Testis (tissue), 2 donors: ENCODE measurements at regions not wholly inside any gene's neighbourhood (a gene's known extent, or its start where the extent isn't known, plus 50 kb on each side); places are given as distances from the start of the nearest gene placed in this dataset.

Experiments
- DNase-seq: peaks from one replicate; pipeline ENCODE4 v3.0.0-alpha.2; 2019
- H3K27ac ChIP-seq, 2 donors: fragments of 200-600 bp; sonication (generic); one replicate each; pipeline ENCODE4 v1.5.1; 2019
- H3K27me3 ChIP-seq: fragments of 200-600 bp; sonication (generic); one replicate; pipeline ENCODE4 v1.5.1; 2019
- H3K36me3 ChIP-seq: fragments of 200-600 bp; sonication (generic); one replicate; pipeline ENCODE4 v1.5.1; 2017; ENCODE audit warnings: low read depth; ENCODE audit errors: missing control alignments
- H3K4me1 ChIP-seq: fragments of 200-600 bp; sonication (generic); one replicate; pipeline ENCODE4 v1.5.1; 2019
- H3K4me3 ChIP-seq, 2 donors: fragments of 200-600 bp; sonication (generic); one replicate each; pipeline ENCODE4 v1.5.1; 2017 to 2019
- H3K9me3 ChIP-seq: fragments of 200-600 bp; sonication (generic); one replicate; pipeline ENCODE4 v1.5.1; 2017
- CTCF ChIP-seq, 3 experiments: fragments of 450-650 bp in 2 of 3; fragments of 200-600 bp in 1 of 3; sonication (generic) in 1 of 3; IDR thresholded peaks; one replicate each; pipeline ENCODE4 v1.5.1; 2016 to 2019; ENCODE audit warnings: antibody characterized with exemption in 3 of 3, mild to moderate bottlenecking in 2 of 3, moderate library complexity in 1 of 3
- POLR2A ChIP-seq: fragments of 450-650 bp; IDR thresholded peaks from one replicate; pipeline ENCODE4 v1.6.1; 2017; ENCODE audit warnings: antibody characterized with exemption, mild to moderate bottlenecking, moderate library complexity
- WGBS, 2 donors: methylation state at CpG; one replicate each; pipeline ENCODE4 v1.1.5; 2018; 5-methylcytosine and 5-hydroxymethylcytosine counted together
- intact Hi-C: fragments of 100-400 bp; cut with DNase I; formaldehyde crosslinking; loops from one replicate; pipeline ENCODE4 v1.15.1; 2023; ENCODE audit warnings: low total_unique reads

- no peak overlapping the region for H3K27ac ChIP-seq
- intact Hi-C loops: no loop called here
- no peaks in the 10 kb centered on the region for H3K27me3 ChIP-seq
- no peaks in the 10 kb centered on the region for H3K4me1 ChIP-seq
- no peaks in the 10 kb centered on the region for H3K36me3 ChIP-seq
- no peak for TF ChIP-seq POLR2A
- no peak for TF ChIP-seq CTCF (IDR thresholded peaks at IDR 0.05)
- no peak for DNase-seq
- H3K9me3 ChIP-seq: no peaks in the 10 kb centered on the region
- H3K4me3 ChIP-seq: no peak overlapping the region
These were observed 227.0 kb upstream of the HDAC9 start for GRCh38 chr7:18268571-18268970.

GRCh38 chr7:18276380-18276779 lies 219.2 kb upstream of the HDAC9 start:
- intact Hi-C loops: no loop called here

GRCh38 chr7:18278316-18278715 lies 217.2 kb upstream of the HDAC9 start:
- Histone ChIP-seq H3K9me3 (no peaks in the 10 kb centered on the region), H3K36me3 (no peaks in the 10 kb centered on the region), H3K27me3 (no peaks in the 10 kb centered on the region), H3K4me3 (no peak overlapping the region), H3K4me1 (no peaks in the 10 kb centered on the region), H3K27ac (no peak overlapping the region)
- no peak for DNase-seq
- 75 to 76% methylated on average over 1 of the region's 1 CpG for WGBS, 2 donors
- intact Hi-C loops: no loop called here
- TF ChIP-seq POLR2A: no peak
- no peak for TF ChIP-seq CTCF (IDR thresholded peaks at IDR 0.05)

More at GRCh38 chr7:18276380-18276779, 219.2 kb upstream of the HDAC9 start:
- H3K4me1 ChIP-seq: no peaks in the 10 kb centered on the region
- WGBS, 2 donors: 74 to 87% methylated on average over 2 of the region's 2 CpGs
- H3K27ac ChIP-seq: no peak overlapping the region
- no peak for DNase-seq
- H3K4me3 ChIP-seq: no peak overlapping the region
- no peaks in the 10 kb centered on the region for H3K36me3 ChIP-seq
- H3K27me3 ChIP-seq: no peaks in the 10 kb centered on the region
- no peaks in the 10 kb centered on the region for H3K9me3 ChIP-seq
- no peak for TF ChIP-seq POLR2A
- TF ChIP-seq CTCF (IDR thresholded peaks at IDR 0.05): no peak

- Histone ChIP-seq H3K27me3 (no peaks in the 10 kb centered on the region), H3K36me3 (no peaks in the 10 kb centered on the region), H3K4me3 (no peak overlapping the region), H3K4me1 (no peaks in the 10 kb centered on the region), H3K9me3 (no peaks in the 10 kb centered on the region), H3K27ac (no peak overlapping the region)
- TF ChIP-seq CTCF (IDR thresholded peaks at IDR 0.05) (no peak), POLR2A (no peak)
- intact Hi-C loops: no loop called here
- no peak for DNase-seq
- 0% methylated on average over 1 of the region's 1 CpG for WGBS, 2 donors
These were observed 212.5 kb upstream of the HDAC9 start for GRCh38 chr7:18283045-18283444.

- H3K4me1 ChIP-seq: no peaks in the 10 kb centered on the region
- WGBS, 2 donors: 97% methylated on average over 2 of the region's 2 CpGs
- no peak overlapping the region for H3K4me3 ChIP-seq
- no peak for TF ChIP-seq POLR2A
- TF ChIP-seq CTCF (IDR thresholded peaks at IDR 0.05): no peak
- DNase-seq: no peak
- no peaks in the 10 kb centered on the region for H3K36me3 ChIP-seq
- intact Hi-C loops: no loop called here
- H3K27ac ChIP-seq: no peak overlapping the region
- no peaks in the 10 kb centered on the region for H3K27me3 ChIP-seq
- no peaks in the 10 kb centered on the region for H3K9me3 ChIP-seq
These were observed 208.1 kb upstream of the HDAC9 start for GRCh38 chr7:18287482-18287881.
